ENCODE measurements at regions not wholly inside any gene's neighbourhood (a gene's known extent, or its start where the extent isn't known, plus 50 kb on each side); places are given as distances from the start of the nearest gene placed in this dataset.

DNA sequence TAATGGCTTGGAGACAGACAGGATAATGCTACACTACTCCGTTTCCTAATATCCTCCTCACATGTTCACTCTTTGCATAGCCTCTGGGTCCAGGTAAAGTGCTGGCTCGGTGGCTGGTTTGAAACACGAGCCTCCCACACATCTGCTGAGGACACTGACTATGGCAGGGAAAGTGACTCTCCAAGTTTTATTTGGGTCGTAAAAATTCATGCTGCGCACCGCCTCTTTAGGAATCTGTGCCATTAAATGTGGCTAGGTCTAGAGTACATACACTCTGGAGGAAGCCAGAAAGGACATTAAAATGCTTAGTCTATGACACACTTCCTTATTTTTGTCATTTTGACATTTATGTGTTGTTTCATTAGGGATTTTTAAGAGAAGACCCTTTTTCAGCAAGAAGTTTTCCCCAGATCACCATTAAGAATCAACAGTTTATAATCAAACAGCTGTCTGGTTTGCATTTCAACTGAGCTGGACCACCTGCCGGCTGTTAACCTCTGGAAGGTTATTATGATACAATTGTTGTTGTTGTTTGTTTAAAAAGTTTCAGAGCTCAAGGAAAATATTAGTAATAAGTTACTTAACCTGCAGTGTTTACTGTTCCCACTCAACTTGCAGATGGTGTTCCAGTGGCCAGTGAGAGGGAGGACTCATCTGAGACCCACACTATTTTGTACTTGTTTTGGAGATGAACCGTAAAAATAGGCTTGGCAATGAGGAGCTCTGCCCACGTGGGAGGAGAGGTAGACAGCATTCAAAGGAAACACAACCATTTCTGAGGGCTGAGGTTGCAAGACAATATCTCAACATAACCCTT is 443.3 kb upstream of the MEIS1 start:
- Histone ChIP-seq H3K4me2 (ENCODE audit: insufficient read depth, low read length) (no peak overlapping the region), H3K36me3 (ENCODE audit: insufficient read depth, low read length) (no peaks in the 10 kb centered on the region), H3K9me3 (ENCODE audit: insufficient read depth, low read length, severe bottlenecking) (no peaks in the 10 kb centered on the region), H3K9ac (ENCODE audit: low read depth, low read length) (no peak overlapping the region), H3K27me3 (ENCODE audit: insufficient read depth, low read length, poor library complexity) (no peaks in the 10 kb centered on the region), H3K27ac (ENCODE audit: low read length) (no peak overlapping the region), H2AFZ (ENCODE audit: low read depth, low read length) (no peak overlapping the region), H3K4me1 (ENCODE audit: insufficient read depth, low read length) (no peaks in the 10 kb centered on the region), H3K79me2 (ENCODE audit: insufficient read depth, low read length) (no peaks in the 10 kb centered on the region), H3K4me3 (ENCODE audit: low read depth in 1 of 2, low read length in 2 of 2) (no peak overlapping the region), H4K20me1 (ENCODE audit: insufficient read depth, low read length) (no peaks in the 10 kb centered on the region)
- no peak for ATAC-seq (ENCODE audit: insufficient read depth, low read depth)
- no peak for DNase-seq
- TF ChIP-seq EZH2 (IDR thresholded peaks at IDR 0.05; ENCODE audit: borderline replicate concordance, low read depth, low read length, severe bottlenecking), result no peak
- TF ChIP-seq, protein P1, sequence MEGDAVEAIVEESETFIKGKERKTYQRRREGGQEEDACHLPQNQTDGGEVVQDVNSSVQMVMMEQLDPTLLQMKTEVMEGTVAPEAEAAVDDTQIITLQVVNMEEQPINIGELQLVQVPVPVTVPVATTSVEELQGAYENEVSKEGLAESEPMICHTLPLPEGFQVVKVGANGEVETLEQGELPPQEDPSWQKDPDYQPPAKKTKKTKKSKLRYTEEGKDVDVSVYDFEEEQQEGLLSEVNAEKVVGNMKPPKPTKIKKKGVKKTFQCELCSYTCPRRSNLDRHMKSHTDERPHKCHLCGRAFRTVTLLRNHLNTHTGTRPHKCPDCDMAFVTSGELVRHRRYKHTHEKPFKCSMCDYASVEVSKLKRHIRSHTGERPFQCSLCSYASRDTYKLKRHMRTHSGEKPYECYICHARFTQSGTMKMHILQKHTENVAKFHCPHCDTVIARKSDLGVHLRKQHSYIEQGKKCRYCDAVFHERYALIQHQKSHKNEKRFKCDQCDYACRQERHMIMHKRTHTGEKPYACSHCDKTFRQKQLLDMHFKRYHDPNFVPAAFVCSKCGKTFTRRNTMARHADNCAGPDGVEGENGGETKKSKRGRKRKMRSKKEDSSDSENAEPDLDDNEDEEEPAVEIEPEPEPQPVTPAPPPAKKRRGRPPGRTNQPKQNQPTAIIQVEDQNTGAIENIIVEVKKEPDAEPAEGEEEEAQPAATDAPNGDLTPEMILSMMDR (IDR thresholded peaks at IDR 0.05; ENCODE audit: borderline replicate concordance, extremely low read depth, low read length, poor library complexity, severe bottlenecking), result no peak

DNA sequence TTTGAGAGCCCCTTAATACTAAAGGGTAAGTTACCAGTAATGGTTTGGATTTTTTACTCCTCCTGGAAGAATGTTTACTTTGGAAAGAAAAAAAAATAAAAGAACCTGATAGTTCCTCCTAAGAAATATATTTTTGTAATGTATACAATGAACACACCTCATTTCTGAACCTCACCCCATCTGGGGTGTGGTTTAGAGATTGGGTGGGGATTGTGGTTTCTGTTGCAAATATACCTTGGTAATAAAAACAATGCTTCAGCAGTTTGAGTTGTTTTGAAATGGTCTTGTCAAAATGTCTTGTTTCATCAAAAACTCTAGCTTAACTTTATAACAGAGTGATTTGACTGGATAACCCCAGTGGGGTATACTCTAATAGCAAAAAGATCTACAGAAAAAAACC is 448.9 kb upstream of the MEIS1 start:
- Histone ChIP-seq H3K27ac (ENCODE audit: low read length) (no peak overlapping the region), H3K9ac (ENCODE audit: low read depth, low read length) (no peak overlapping the region), H2AFZ (ENCODE audit: low read depth, low read length) (no peak overlapping the region), H3K4me3 (ENCODE audit: low read depth in 1 of 2, low read length in 2 of 2) (no peak overlapping the region), H3K4me1 (ENCODE audit: insufficient read depth, low read length) (no peaks in the 10 kb centered on the region), H3K79me2 (ENCODE audit: insufficient read depth, low read length) (no peaks in the 10 kb centered on the region), H3K9me3 (ENCODE audit: insufficient read depth, low read length, severe bottlenecking) (no peaks in the 10 kb centered on the region), H3K4me2 (ENCODE audit: insufficient read depth, low read length) (no peak overlapping the region), H3K27me3 (ENCODE audit: insufficient read depth, low read length, poor library complexity) (no peaks in the 10 kb centered on the region), H3K36me3 (ENCODE audit: insufficient read depth, low read length) (no peaks in the 10 kb centered on the region), H4K20me1 (ENCODE audit: insufficient read depth, low read length) (no peaks in the 10 kb centered on the region)
- DNase-seq, result no peak
- ATAC-seq (ENCODE audit: insufficient read depth, low read depth), result no peak
- no peak for TF ChIP-seq EZH2 (IDR thresholded peaks at IDR 0.05; ENCODE audit: borderline replicate concordance, low read depth, low read length, severe bottlenecking)
- TF ChIP-seq, protein P1 (IDR thresholded peaks at IDR 0.05; ENCODE audit: borderline replicate concordance, extremely low read depth, low read length, poor library complexity, severe bottlenecking), result no peak

DNA sequence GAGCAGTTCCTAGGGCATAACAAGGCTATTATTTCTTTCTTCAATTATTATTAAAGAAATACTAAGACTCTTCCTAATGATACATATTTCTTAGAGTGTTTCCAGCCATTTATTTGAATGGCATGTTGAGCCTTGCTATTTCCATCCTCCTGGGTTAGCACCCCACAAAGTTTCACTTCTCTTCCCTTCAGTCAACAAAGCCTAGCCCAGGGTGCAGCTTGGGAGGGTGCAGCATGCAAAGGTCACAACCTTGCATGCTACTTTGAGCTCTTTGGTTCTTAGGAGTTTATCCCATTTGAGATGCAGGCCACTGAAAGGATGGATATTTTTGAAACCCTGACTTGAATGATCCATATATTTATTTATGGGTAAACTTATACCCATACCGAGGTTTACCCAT is 454.4 kb upstream of the MEIS1 start:
- Histone ChIP-seq H3K4me2 (ENCODE audit: insufficient read depth, low read length) (no peak overlapping the region), H3K9me3 (ENCODE audit: insufficient read depth, low read length, severe bottlenecking) (peaks cover 4% of the 10 kb centered on the region), H3K79me2 (ENCODE audit: insufficient read depth, low read length) (no peaks in the 10 kb centered on the region), H3K9ac (ENCODE audit: low read depth, low read length) (no peak overlapping the region), H3K27me3 (ENCODE audit: insufficient read depth, low read length, poor library complexity) (no peaks in the 10 kb centered on the region), H2AFZ (ENCODE audit: low read depth, low read length) (no peak overlapping the region), H3K4me3 (ENCODE audit: low read depth in 1 of 2, low read length in 2 of 2) (no peak overlapping the region), H3K4me1 (ENCODE audit: insufficient read depth, low read length) (no peaks in the 10 kb centered on the region), H4K20me1 (ENCODE audit: insufficient read depth, low read length) (no peaks in the 10 kb centered on the region), H3K27ac (ENCODE audit: low read length) (no peak overlapping the region), H3K36me3 (ENCODE audit: insufficient read depth, low read length) (no peaks in the 10 kb centered on the region)
- ATAC-seq (ENCODE audit: insufficient read depth, low read depth) (no peak), DNase-seq (no peak)
- TF ChIP-seq, protein P1 (IDR thresholded peaks at IDR 0.05; ENCODE audit: borderline replicate concordance, extremely low read depth, low read length, poor library complexity, severe bottlenecking), result no peak
- no peak for TF ChIP-seq EZH2 (IDR thresholded peaks at IDR 0.05; ENCODE audit: borderline replicate concordance, low read depth, low read length, severe bottlenecking)
